OCI-LY7 (cell line): ENCODE measurements at regions not wholly inside any gene's neighbourhood (a gene's known extent, or its start where the extent isn't known, plus 50 kb on each side); places are given as distances from the start of the nearest gene placed in this dataset.

Source experiments
- EZH2phosphoT487 ChIP-seq: fragments of 200-600 bp; sonication (generic); IDR thresholded peaks from 2 replicates; pipeline ENCODE4 v1.6.1; 2018; ENCODE audit warnings: low read depth, borderline replicate concordance, mild to moderate bottlenecking, mixed run types, antibody characterized with exemption, low read length, moderate library complexity, mixed read lengths
- TF ChIP-seq, protein P1 (sequence below): fragments of 200-600 bp; sonication (generic); conservative IDR thresholded peaks from 2 replicates; pipeline ENCODE4 v1.5.1; 2014; ENCODE audit warnings: mild to moderate bottlenecking, antibody characterized with exemption, low read length, moderate library complexity, mixed read lengths

DNA sequence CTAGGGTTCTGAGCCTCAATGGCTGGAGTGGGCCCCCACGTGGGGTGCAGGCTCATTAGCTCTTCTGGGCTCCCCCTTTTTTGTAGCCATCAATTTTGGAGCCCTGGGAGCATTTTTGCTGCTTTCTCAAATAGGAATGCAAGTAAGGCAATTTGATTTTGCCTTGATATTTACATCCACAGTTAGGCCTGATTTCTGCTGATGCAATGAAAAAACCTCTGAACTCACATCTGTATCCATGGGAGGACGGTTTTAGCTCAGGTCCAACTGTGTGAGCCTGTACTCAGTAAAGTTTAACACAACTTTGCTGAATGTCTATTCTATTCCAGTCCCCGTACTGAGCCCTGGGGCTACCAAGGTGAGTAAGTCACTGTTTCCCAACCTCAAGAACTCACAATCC, 425.0 kb downstream of the HAPSTR1 start:
- TF ChIP-seq, protein P1, sequence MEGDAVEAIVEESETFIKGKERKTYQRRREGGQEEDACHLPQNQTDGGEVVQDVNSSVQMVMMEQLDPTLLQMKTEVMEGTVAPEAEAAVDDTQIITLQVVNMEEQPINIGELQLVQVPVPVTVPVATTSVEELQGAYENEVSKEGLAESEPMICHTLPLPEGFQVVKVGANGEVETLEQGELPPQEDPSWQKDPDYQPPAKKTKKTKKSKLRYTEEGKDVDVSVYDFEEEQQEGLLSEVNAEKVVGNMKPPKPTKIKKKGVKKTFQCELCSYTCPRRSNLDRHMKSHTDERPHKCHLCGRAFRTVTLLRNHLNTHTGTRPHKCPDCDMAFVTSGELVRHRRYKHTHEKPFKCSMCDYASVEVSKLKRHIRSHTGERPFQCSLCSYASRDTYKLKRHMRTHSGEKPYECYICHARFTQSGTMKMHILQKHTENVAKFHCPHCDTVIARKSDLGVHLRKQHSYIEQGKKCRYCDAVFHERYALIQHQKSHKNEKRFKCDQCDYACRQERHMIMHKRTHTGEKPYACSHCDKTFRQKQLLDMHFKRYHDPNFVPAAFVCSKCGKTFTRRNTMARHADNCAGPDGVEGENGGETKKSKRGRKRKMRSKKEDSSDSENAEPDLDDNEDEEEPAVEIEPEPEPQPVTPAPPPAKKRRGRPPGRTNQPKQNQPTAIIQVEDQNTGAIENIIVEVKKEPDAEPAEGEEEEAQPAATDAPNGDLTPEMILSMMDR = no peak
- no peak for TF ChIP-seq EZH2phosphoT487
